ENCODE measurements at regions not wholly inside any gene's neighbourhood (a gene's known extent, or its start where the extent isn't known, plus 50 kb on each side); places are given as distances from the start of the nearest gene placed in this dataset.
A peak's percentile ranks its signal among the peaks of the same experiment; 100 is the strongest.

DNA sequence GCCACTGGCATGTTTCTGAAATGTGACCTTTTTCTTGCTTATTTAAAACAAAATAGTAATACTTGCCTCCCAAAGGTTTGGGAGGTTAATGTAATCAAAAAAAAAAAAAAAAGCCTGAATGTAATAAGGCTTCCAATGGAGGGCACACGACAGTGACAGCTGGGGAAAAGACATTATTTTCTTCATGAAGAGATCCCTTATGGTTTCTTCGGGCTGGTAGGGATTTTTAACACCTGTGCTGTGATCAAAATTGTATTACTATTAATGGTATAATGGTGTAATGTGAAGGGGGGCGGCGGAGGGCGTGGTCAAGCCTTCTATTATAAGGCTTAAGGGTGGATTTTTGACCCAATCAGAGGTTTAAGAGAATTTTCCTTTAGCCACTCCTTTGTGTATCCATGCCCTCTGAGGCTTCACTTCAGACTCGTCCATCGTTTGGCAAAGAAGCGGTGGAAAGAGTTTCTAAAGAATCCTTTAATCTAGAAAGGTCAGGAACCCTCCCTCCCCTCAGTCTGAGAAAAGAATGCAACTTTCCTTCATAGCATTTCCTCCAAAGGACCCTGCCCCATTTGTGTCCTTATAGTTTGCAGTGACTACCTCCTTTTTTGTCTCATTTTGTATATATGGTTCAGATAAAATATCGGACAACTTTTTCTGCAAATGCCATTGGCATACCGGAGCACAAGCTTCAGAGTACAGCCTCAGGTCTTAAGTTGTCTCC lies 89.5 kb upstream of the CHD2 start:
- DNase-seq: peak; percentile 69 to 83 (median 75)
- Histone ChIP-seq H3K9me3 (no peaks in the 10 kb centered on the region), H3K27ac (peak overlapping the region; percentile 10 to 94), H3K4me3 (peak overlapping the region; percentile 31), H3K27me3 (no peaks in the 10 kb centered on the region), H3K4me1 (ENCODE audit: insufficient read depth) (peaks cover 6% of the 10 kb centered on the region), H3K36me3 (no peaks in the 10 kb centered on the region)
- intact Hi-C loops (cut with DNase I): no loop called here
- 8 to 27% (median 8%) methylated on average over 10 of the region's 10 CpGs for WGBS, 3 donors
- TF ChIP-seq POLR2A (IDR thresholded peaks at IDR 0.05): no peak
- TF ChIP-seq, protein P1, sequence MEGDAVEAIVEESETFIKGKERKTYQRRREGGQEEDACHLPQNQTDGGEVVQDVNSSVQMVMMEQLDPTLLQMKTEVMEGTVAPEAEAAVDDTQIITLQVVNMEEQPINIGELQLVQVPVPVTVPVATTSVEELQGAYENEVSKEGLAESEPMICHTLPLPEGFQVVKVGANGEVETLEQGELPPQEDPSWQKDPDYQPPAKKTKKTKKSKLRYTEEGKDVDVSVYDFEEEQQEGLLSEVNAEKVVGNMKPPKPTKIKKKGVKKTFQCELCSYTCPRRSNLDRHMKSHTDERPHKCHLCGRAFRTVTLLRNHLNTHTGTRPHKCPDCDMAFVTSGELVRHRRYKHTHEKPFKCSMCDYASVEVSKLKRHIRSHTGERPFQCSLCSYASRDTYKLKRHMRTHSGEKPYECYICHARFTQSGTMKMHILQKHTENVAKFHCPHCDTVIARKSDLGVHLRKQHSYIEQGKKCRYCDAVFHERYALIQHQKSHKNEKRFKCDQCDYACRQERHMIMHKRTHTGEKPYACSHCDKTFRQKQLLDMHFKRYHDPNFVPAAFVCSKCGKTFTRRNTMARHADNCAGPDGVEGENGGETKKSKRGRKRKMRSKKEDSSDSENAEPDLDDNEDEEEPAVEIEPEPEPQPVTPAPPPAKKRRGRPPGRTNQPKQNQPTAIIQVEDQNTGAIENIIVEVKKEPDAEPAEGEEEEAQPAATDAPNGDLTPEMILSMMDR (IDR thresholded peaks at IDR 0.05): no peak
- TF ChIP-seq EP300 (IDR thresholded peaks at IDR 0.05): no peak

DNA sequence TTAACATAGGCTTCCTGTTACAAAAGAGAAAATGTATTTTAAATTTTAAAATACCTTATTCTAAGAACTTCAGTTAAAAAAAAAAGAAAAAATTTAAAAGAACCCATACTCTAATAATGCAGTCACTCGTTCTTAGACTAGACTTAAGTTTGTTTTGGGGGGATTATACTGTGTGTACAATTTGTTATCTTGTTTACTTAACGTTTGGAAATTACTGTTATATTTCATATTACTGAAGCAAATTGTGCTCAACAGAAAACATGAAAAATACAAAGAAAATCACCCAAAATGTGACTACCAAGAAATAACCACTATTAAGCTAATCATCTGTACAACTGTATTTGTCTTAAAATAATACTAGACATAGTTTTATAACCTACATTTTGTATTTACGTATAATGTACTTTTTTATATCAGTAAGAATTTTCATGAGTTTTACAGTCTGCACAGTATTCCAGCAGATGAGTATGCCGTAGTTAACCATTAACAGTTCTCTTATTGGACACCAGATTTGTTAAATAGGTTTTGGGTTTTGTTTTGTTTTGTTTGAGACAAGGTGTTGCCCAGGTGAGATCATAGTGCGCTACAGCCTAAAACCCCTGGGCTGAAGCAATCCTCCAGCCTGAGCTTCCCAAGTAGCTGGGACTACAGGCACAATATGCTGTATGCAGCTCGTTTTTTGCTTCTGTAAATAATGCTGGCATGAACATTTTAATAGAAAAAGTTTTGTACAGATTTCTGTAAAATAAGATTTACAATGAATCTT lies 88.8 kb upstream of the CHD2 start:
- Histone ChIP-seq H3K4me3 (peak overlapping the region; percentile 31), H3K36me3 (no peaks in the 10 kb centered on the region), H3K4me1 (ENCODE audit: insufficient read depth) (peaks cover 6% of the 10 kb centered on the region), H3K27ac (peak overlapping the region; percentile 10 to 94), H3K27me3 (no peaks in the 10 kb centered on the region), H3K9me3 (no peaks in the 10 kb centered on the region)
- DNase-seq: no peak
- intact Hi-C loops (cut with DNase I): no loop called here
- TF ChIP-seq, protein P1 (IDR thresholded peaks at IDR 0.05): no peak
- TF ChIP-seq EP300 (IDR thresholded peaks at IDR 0.05) (no peak), POLR2A (IDR thresholded peaks at IDR 0.05) (no peak)
- 38 to 52% (median 43%) methylated on average over 6 of the region's 6 CpGs for WGBS, 3 donors

DNA sequence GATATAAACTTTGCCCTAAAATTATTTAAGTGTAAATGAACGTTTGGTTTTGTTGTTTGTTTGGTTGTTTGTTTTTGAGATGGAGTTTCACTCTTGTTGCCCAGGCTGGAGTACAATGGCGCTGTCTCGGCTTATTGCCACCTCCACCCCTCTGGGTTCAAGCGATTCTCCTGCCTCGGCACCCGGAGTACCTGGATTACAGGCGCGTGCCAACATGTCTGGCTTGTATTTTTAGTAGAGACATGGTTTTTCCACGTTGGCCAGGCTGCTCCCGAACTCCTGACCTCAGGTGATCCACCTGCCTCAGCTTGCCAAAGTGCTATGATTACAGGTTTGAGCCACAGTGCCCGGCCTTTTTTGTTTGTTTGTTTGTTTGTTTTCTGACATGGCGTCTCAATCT lies 87.9 kb upstream of the CHD2 start:
- peaks cover 6% of the 10 kb centered on the region for H3K4me1 ChIP-seq (ENCODE audit: insufficient read depth)
- intact Hi-C loops (cut with DNase I): no loop called here
- TF ChIP-seq, protein P1 (IDR thresholded peaks at IDR 0.05): no peak
- no peak for TF ChIP-seq POLR2A (IDR thresholded peaks at IDR 0.05)
- H3K27ac ChIP-seq: no peak overlapping the region
- 83 to 86% (median 85%) methylated on average over 12 of the region's 12 CpGs for WGBS, 3 donors
- H3K4me3 ChIP-seq: no peak overlapping the region
- no peaks in the 10 kb centered on the region for H3K36me3 ChIP-seq
- H3K27me3 ChIP-seq: no peaks in the 10 kb centered on the region
- H3K9me3 ChIP-seq: no peaks in the 10 kb centered on the region
- peak in 1 of 5 donors; percentile 26 for DNase-seq

DNA sequence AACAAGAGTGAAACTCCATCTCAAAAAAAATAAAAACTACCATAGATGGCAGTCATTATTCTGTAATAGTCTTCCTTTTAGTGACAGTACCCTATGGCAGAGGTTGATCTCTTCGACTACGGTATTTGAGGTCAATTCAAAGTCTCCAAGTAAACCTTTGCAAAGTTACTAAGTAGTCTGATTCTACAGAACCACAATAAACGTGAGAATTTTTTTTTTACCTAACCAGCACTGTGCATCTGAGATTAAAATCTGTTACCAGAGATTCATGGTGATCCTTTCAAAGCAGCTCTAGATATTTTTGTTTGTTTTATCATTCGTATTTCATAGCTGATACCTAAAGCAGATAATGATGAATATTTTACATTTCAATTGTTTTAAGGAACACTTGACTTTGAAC lies 86.6 kb upstream of the CHD2 start:
- no peak overlapping the region for H3K4me3 ChIP-seq
- H3K27me3 ChIP-seq: no peaks in the 10 kb centered on the region
- H3K4me1 ChIP-seq (ENCODE audit: insufficient read depth): peaks cover 3% of the 10 kb centered on the region
- no peak for DNase-seq
- no peaks in the 10 kb centered on the region for H3K9me3 ChIP-seq
- intact Hi-C loops (cut with DNase I): no loop called here
- H3K36me3 ChIP-seq: no peaks in the 10 kb centered on the region
- WGBS, 3 donors: 78 to 80% (median 80%) methylated on average over 4 of the region's 4 CpGs
- no peak overlapping the region for H3K27ac ChIP-seq
- TF ChIP-seq POLR2A (IDR thresholded peaks at IDR 0.05): no peak
- TF ChIP-seq, protein P1 (IDR thresholded peaks at IDR 0.05): no peak
- no peak for TF ChIP-seq EP300 (IDR thresholded peaks at IDR 0.05)
